Thyroid gland (tissue), 4 donors: ENCODE measurements at regions not wholly inside any gene's neighbourhood (a gene's known extent, or its start where the extent isn't known, plus 50 kb on each side); places are given as distances from the start of the nearest gene placed in this dataset.

Experiments used
- POLR2A ChIP-seq, 2 donors: fragments of 450-650 bp; IDR thresholded peaks; one replicate each; pipeline ENCODE4 v1.6.1; 2017; ENCODE audit warnings: antibody characterized with exemption in 2 of 2, mild to moderate bottlenecking in 2 of 2, moderate library complexity in 1 of 2
- TF ChIP-seq, protein P1 (sequence below), 6 experiments: fragments of 200-600 bp in 3 of 6; fragments of 450-650 bp in 3 of 6; sonication (generic) in 3 of 6; IDR thresholded peaks; one replicate each; pipeline ENCODE4 v1.5.1; 2016 to 2019; ENCODE audit warnings: antibody characterized with exemption in 6 of 6, mild to moderate bottlenecking in 2 of 6, inconsistent platforms in 1 of 6, moderate library complexity in 1 of 6

DNA sequence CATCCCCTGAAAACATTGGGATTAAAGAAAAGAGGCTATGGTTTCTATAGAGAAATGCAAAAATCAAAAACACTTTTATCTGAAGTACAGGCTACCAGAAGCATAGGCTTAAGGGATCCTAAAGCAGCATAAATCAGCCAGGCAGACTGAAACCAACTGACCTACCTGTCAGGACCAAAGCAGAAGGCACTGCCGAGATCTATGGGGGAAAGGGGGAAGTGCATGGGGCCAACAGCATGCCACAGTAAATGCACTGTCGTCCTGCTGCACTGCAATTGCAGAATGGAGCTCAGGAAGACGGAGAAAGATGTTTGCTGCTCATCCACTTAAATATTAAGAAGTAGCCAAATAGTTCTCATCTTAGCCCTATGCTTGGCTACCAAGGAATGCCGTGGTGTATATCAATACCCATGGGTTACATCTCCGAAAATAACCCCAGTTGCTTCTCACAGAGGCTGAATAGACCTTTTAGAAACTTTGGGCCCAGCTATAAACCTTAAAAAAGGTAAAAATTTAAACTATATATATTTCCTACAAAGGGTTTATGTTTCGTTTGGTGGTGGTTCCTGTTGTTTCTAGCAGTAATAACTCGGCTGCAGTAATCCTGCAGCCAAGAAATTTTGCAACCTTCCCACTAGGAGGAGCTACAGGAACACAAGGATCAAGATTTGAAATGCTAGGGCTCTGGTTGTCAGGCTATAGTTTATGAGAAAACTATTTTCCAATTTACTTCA, 312.2 kb upstream of the DIAPH2 start:
- TF ChIP-seq, protein P1, sequence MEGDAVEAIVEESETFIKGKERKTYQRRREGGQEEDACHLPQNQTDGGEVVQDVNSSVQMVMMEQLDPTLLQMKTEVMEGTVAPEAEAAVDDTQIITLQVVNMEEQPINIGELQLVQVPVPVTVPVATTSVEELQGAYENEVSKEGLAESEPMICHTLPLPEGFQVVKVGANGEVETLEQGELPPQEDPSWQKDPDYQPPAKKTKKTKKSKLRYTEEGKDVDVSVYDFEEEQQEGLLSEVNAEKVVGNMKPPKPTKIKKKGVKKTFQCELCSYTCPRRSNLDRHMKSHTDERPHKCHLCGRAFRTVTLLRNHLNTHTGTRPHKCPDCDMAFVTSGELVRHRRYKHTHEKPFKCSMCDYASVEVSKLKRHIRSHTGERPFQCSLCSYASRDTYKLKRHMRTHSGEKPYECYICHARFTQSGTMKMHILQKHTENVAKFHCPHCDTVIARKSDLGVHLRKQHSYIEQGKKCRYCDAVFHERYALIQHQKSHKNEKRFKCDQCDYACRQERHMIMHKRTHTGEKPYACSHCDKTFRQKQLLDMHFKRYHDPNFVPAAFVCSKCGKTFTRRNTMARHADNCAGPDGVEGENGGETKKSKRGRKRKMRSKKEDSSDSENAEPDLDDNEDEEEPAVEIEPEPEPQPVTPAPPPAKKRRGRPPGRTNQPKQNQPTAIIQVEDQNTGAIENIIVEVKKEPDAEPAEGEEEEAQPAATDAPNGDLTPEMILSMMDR (IDR thresholded peaks at IDR 0.05) = peak in 4 of 6 experiments; percentile 15 to 54 (median 22)
- TF ChIP-seq POLR2A (IDR thresholded peaks at IDR 0.05) = no peak
